Colonic mucosa (tissue), 4 donors: ENCODE measurements at regions not wholly inside any gene's neighbourhood (a gene's known extent, or its start where the extent isn't known, plus 50 kb on each side); places are given as distances from the start of the nearest gene placed in this dataset.

Experiments
- DNase-seq: peaks from one replicate; pipeline ENCODE4 v3.0.0-alpha.2; 2020
- H3K27ac ChIP-seq: fragments of 200-600 bp; one replicate; pipeline ENCODE4 v1.8.0; 2021
- H3K27me3 ChIP-seq: fragments of 200-600 bp; one replicate; pipeline ENCODE4 v1.8.0; 2021
- H3K36me3 ChIP-seq: fragments of 200-600 bp; one replicate; pipeline ENCODE4 v1.8.0; 2021
- H3K4me1 ChIP-seq: fragments of 200-600 bp; one replicate; pipeline ENCODE4 v1.8.0; 2021; ENCODE audit warnings: mild to moderate bottlenecking
- H3K4me3 ChIP-seq: fragments of 200-600 bp; one replicate; pipeline ENCODE4 v1.8.0; 2021
- H3K9ac ChIP-seq, 2 donors: one replicate each; pipeline ENCODE4 v1.7.0; 2013; ENCODE audit warnings: control low read depth in 2 of 2, low read depth in 2 of 2, low read length in 2 of 2
- H3K9me3 ChIP-seq: fragments of 200-600 bp; one replicate; pipeline ENCODE4 v1.8.0; 2021
- CTCF ChIP-seq: fragments of 200-600 bp; IDR thresholded peaks from one replicate; pipeline ENCODE4 v1.8.0; 2022; ENCODE audit warnings: antibody characterized with exemption, mild to moderate bottlenecking
- intact Hi-C: fragments of 100-400 bp; cut with DNase I; formaldehyde crosslinking; loops from one replicate; pipeline ENCODE4 v1.14.1; 2022
- donor health status: healthy.
- donor health status: DM: no; HTN: no; CAD: no.
- donor health status: DM: no; HTN: no; CAD: no.

DNA sequence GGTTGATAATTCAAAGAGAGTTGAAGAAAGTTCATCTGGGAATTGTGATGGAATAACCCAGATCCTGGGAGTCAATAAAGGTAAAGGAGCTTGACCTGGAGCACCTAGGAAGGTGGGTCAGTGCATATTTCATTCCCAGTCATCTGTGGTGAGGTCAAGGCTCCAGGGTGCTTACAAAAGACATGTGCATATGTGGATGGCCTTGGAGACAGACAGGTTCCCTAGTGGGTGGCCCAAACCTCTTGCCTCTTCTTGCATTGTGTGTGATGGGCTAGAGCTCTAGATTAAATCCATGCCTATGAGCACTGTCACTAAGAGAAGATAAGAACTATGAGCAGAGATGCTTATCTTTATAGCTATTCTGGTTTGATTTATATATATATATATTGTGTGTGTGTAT lies 75.5 kb upstream of the CISTR start:
- H3K27me3 ChIP-seq: no peaks in the 10 kb centered on the region
- intact Hi-C loops: no loop called here
- H3K4me1 ChIP-seq: no peaks in the 10 kb centered on the region
- no peaks in the 10 kb centered on the region for H3K9me3 ChIP-seq
- no peak for TF ChIP-seq CTCF
- H3K9ac ChIP-seq: no peak overlapping the region
- no peak overlapping the region for H3K27ac ChIP-seq
- H3K4me3 ChIP-seq: no peak overlapping the region
- DNase-seq: no peak
- no peaks in the 10 kb centered on the region for H3K36me3 ChIP-seq

DNA sequence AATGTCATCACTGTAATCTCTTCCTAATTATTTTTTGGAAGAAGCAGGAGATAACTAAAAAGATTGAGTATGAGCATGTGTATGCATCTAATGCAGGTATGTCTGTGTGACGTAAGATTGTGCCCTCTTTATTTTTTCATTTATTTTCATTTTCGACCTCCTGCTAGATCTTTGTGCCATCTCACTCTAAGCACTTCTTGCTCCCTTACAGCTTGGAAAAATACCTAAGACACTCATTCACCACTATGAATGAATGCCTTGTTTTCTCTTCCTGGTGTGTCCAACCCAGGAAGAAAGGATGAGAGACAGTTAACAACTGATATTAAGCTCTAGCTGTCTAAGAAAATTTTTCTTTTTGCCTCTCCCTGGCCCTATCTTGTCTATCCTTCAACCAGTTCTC lies 76.8 kb upstream of the CISTR start:
- intact Hi-C loops: no loop called here
- no peak for DNase-seq
- Histone ChIP-seq H3K27ac (no peak overlapping the region), H3K9ac (no peak overlapping the region), H3K4me1 (no peaks in the 10 kb centered on the region), H3K36me3 (no peaks in the 10 kb centered on the region), H3K9me3 (no peaks in the 10 kb centered on the region), H3K27me3 (no peaks in the 10 kb centered on the region), H3K4me3 (no peak overlapping the region)
- TF ChIP-seq CTCF: no peak

- Histone ChIP-seq H3K9ac (no peak overlapping the region), H3K4me1 (no peaks in the 10 kb centered on the region), H3K27ac (no peak overlapping the region), H3K4me3 (no peak overlapping the region), H3K36me3 (no peaks in the 10 kb centered on the region), H3K27me3 (no peaks in the 10 kb centered on the region), H3K9me3 (no peaks in the 10 kb centered on the region)
- no peak for TF ChIP-seq CTCF
- intact Hi-C loops: no loop called here
- DNase-seq: no peak
Observed at GRCh38 chr12:53829130-53829819, 77.5 kb upstream of the CISTR start.

GRCh38 chr12:53830631-53831030 lies 78.9 kb upstream of the CISTR start:
- no peaks in the 10 kb centered on the region for H3K9me3 ChIP-seq
- no peak for TF ChIP-seq CTCF
- no peak overlapping the region for H3K9ac ChIP-seq
- H3K27me3 ChIP-seq: no peaks in the 10 kb centered on the region
- no peak overlapping the region for H3K4me3 ChIP-seq
- intact Hi-C loops: no loop called here
- H3K4me1 ChIP-seq: no peaks in the 10 kb centered on the region
- H3K36me3 ChIP-seq: no peaks in the 10 kb centered on the region
- no peak overlapping the region for H3K27ac ChIP-seq
- no peak for DNase-seq

GRCh38 chr12:53836119-53836655 lies 84.4 kb upstream of the CISTR start:
- no peaks in the 10 kb centered on the region for H3K9me3 ChIP-seq
- no peak overlapping the region for H3K4me3 ChIP-seq
- H3K27me3 ChIP-seq: no peaks in the 10 kb centered on the region
- H3K27ac ChIP-seq: no peak overlapping the region
- intact Hi-C loops: no loop called here
- no peaks in the 10 kb centered on the region for H3K36me3 ChIP-seq
- no peak overlapping the region for H3K9ac ChIP-seq
- H3K4me1 ChIP-seq: no peaks in the 10 kb centered on the region
- TF ChIP-seq CTCF: no peak
- no peak for DNase-seq
